HL-60/S4 treated with phorbol 12-myristate 13-acetate at 8.2 ng/mL for 4 days and 3 days (cell line): ENCODE measurements at regions not wholly inside any gene's neighbourhood (a gene's known extent, or its start where the extent isn't known, plus 50 kb on each side); places are given as distances from the start of the nearest gene placed in this dataset.

Experiments used
- in situ Hi-C: fragments of 300-500 bp; cut with MboI; formaldehyde crosslinking; loops from 2 replicates; pipeline ENCODE4 v1.15.0; 2022; ENCODE audit warnings: low sequenced_read_pairs

- in situ Hi-C loops, result no loop called here
Measured at GRCh38 chr15:67010898-67011616, 54.3 kb upstream of the SMAD3 start.

- in situ Hi-C loops, result no loop called here
Measured at GRCh38 chr15:67011617-67012005, 53.8 kb upstream of the SMAD3 start.

GRCh38 chr15:67013696-67014095 is 51.7 kb upstream of the SMAD3 start:
- in situ Hi-C loops, result no loop called here
